ENCODE measurements at regions not wholly inside any gene's neighbourhood (a gene's known extent, or its start where the extent isn't known, plus 50 kb on each side); places are given as distances from the start of the nearest gene placed in this dataset.

GRCh38 chr5:4361753-4362152 is 766.1 kb downstream of the IRX1 start:
- Histone ChIP-seq H3K79me2 (ENCODE audit: control insufficient read depth, insufficient read depth, low read length) (no peaks in the 10 kb centered on the region), H3K27me3 (replicated peaks in 1 of 4; ENCODE audit: control extremely low read depth in 1 of 4, control insufficient read depth in 3 of 4, insufficient read depth in 4 of 4, low read length in 3 of 4) (no peaks in the 10 kb centered on the region), H3K27ac (ENCODE audit: low read length in 2 of 2) (no peak overlapping the region), H4K20me1 (ENCODE audit: control insufficient read depth, insufficient read depth, low read length, poor library complexity, severe bottlenecking) (no peaks in the 10 kb centered on the region), H3K36me3 (replicated peaks in 1 of 2; ENCODE audit: control extremely low read depth in 1 of 2, control insufficient read depth in 1 of 2, extremely low read depth in 1 of 2, insufficient read depth in 2 of 2, low read length in 1 of 2) (no peaks in the 10 kb centered on the region), H3K4me1 (ENCODE audit: control insufficient read depth in 2 of 2, insufficient read depth in 2 of 2, low read length in 2 of 2) (no peaks in the 10 kb centered on the region), H3K9ac (ENCODE audit: low read length) (no peak overlapping the region), H3K4me3 (ENCODE audit: control extremely low read depth in 1 of 5, extremely low read depth in 1 of 5, insufficient read depth in 1 of 5, low read depth in 2 of 5, low read length in 4 of 5) (no peak overlapping the region), H2AFZ (ENCODE audit: insufficient read depth, low read depth, low read length, poor library complexity, severe bottlenecking) (no peak overlapping the region), H3K4me2 (replicated peaks; ENCODE audit: low read depth, low read length, poor library complexity, severe bottlenecking) (no peak overlapping the region), H3K9me3 (ENCODE audit: control extremely low read depth in 1 of 3, control insufficient read depth in 2 of 3, insufficient read depth in 1 of 3, low read length in 2 of 3) (peaks cover 0 to 3% (median 0%) of the 10 kb centered on the region in 3 donors)
- DNase-seq (no peak), ATAC-seq (ENCODE audit: low read depth) (no peak)
- H3K4me3 Mint-ChIP-seq, result no peak overlapping the region
- no peaks in the 10 kb centered on the region for H3K4me1 Mint-ChIP-seq
- ChIA-PET POLR2A (no interaction called here), CTCF (no interaction called here)
- TF ChIP-seq EZH2 (IDR thresholded peaks at IDR 0.05; ENCODE audit: borderline replicate concordance, insufficient read depth, low read depth, low read length, poor library complexity, severe bottlenecking), result no peak
- TF ChIP-seq CTCF (IDR thresholded peaks at IDR 0.05), result no peak
- 78% methylated on average over 2 of the region's 3 CpGs for WGBS (ENCODE audit: insufficient coverage)
- intact Hi-C loops (cut with micrococcal nuclease), result no loop called here
- H3K27me3 Mint-ChIP-seq, result no peaks in the 10 kb centered on the region
- H3K27ac Mint-ChIP-seq, result no peak overlapping the region
- H3K9me3 Mint-ChIP-seq (ENCODE audit: insufficient read depth), result peaks cover 10% of the 10 kb centered on the region

- H2AFZ ChIP-seq (ENCODE audit: insufficient read depth, low read depth, low read length, poor library complexity, severe bottlenecking), result no peak overlapping the region
- H3K9me3 ChIP-seq (ENCODE audit: control extremely low read depth in 1 of 3, control insufficient read depth in 2 of 3, insufficient read depth in 1 of 3, low read length in 2 of 3), result peaks cover 0 to 3% (median 0%) of the 10 kb centered on the region in 3 donors
- H3K27me3 ChIP-seq (replicated peaks in 1 of 4; ENCODE audit: control extremely low read depth in 1 of 4, control insufficient read depth in 3 of 4, insufficient read depth in 4 of 4, low read length in 3 of 4), result no peaks in the 10 kb centered on the region
- no peak for DNase-seq
- TF ChIP-seq EZH2 (IDR thresholded peaks at IDR 0.05; ENCODE audit: borderline replicate concordance, insufficient read depth, low read depth, low read length, poor library complexity, severe bottlenecking) (no peak), CTCF (IDR thresholded peaks at IDR 0.05) (no peak)
- Mint-ChIP-seq H3K4me3 (no peak overlapping the region), H3K4me1 (no peaks in the 10 kb centered on the region), H3K9me3 (ENCODE audit: insufficient read depth) (peaks cover 10% of the 10 kb centered on the region), H3K27ac (no peak overlapping the region), H3K27me3 (no peaks in the 10 kb centered on the region)
- CTCF ChIA-PET, result no interaction called here
- no peaks in the 10 kb centered on the region for H3K4me1 ChIP-seq (ENCODE audit: control insufficient read depth in 2 of 2, insufficient read depth in 2 of 2, low read length in 2 of 2)
- no peak overlapping the region for H3K4me2 ChIP-seq (replicated peaks; ENCODE audit: low read depth, low read length, poor library complexity, severe bottlenecking)
- H3K9ac ChIP-seq (ENCODE audit: low read length), result no peak overlapping the region
- no peak overlapping the region for H3K27ac ChIP-seq (ENCODE audit: low read length in 2 of 2)
- POLR2A ChIA-PET, result no interaction called here
- no peaks in the 10 kb centered on the region for H3K79me2 ChIP-seq (ENCODE audit: control insufficient read depth, insufficient read depth, low read length)
- H4K20me1 ChIP-seq (ENCODE audit: control insufficient read depth, insufficient read depth, low read length, poor library complexity, severe bottlenecking), result no peaks in the 10 kb centered on the region
- H3K36me3 ChIP-seq (replicated peaks in 1 of 2; ENCODE audit: control extremely low read depth in 1 of 2, control insufficient read depth in 1 of 2, extremely low read depth in 1 of 2, insufficient read depth in 2 of 2, low read length in 1 of 2), result no peaks in the 10 kb centered on the region
- no CpG with 5 or more reads among the region's 2 CpGs for WGBS (ENCODE audit: insufficient coverage)
- no peak overlapping the region for H3K4me3 ChIP-seq (ENCODE audit: control extremely low read depth in 1 of 5, extremely low read depth in 1 of 5, insufficient read depth in 1 of 5, low read depth in 2 of 5, low read length in 4 of 5)
- intact Hi-C loops (cut with micrococcal nuclease), result no loop called here
- no peak for ATAC-seq (ENCODE audit: low read depth)
Observed at GRCh38 chr5:4362411-4362810, 766.8 kb downstream of the IRX1 start.
